Stomach (tissue), 8 donors: ENCODE measurements at regions not wholly inside any gene's neighbourhood (a gene's known extent, or its start where the extent isn't known, plus 50 kb on each side); places are given as distances from the start of the nearest gene placed in this dataset.

Experiments
- DNase-seq, 2 donors: peaks; one replicate each; pipeline versions ENCODE4 v3.0.0 to v3.0.0-alpha.2; 2013 to 2019
- H3K27ac ChIP-seq, 5 donors: fragments of 200-600 bp in 4 of 5; sonication (generic) in 4 of 5; one replicate each; pipeline ENCODE4 v1.5.1; 2013 to 2019; ENCODE audit warnings: mild to moderate bottlenecking in 1 of 5, moderate library complexity in 1 of 5
- H3K27me3 ChIP-seq, 3 donors: fragments of 200-600 bp; sonication (generic); one replicate each; pipeline ENCODE4 v1.5.1; 2017 to 2019; ENCODE audit warnings: mixed run types in 1 of 3
- H3K36me3 ChIP-seq, 4 donors: fragments of 200-600 bp; sonication (generic); 1 replicate in 3 of 4; 2 replicates in 1 of 4; pipeline ENCODE4 v1.5.1; 2016 to 2019
- H3K4me1 ChIP-seq, 4 donors: fragments of 200-600 bp; sonication (generic); one replicate each; pipeline ENCODE4 v1.5.1; 2016 to 2019
- H3K4me3 ChIP-seq, 4 donors: fragments of 200-600 bp; sonication (generic) in 3 of 4; one replicate each; pipeline ENCODE4 v1.5.1; 2016 to 2019; ENCODE audit warnings: mild to moderate bottlenecking in 1 of 4
- H3K9me3 ChIP-seq, 4 donors: fragments of 200-600 bp; sonication (generic); one replicate each; pipeline ENCODE4 v1.5.1; 2016 to 2019
- EP300 ChIP-seq: sonication (generic); formaldehyde crosslinking; IDR thresholded peaks from one replicate; pipeline ENCODE4 v1.6.1; 2017; ENCODE audit warnings: antibody characterized with exemption
- POLR2A ChIP-seq, 4 donors: fragments of 450-650 bp; IDR thresholded peaks; one replicate each; pipeline ENCODE4 v1.6.1; 2016; ENCODE audit warnings: antibody characterized with exemption in 4 of 4, control low read depth in 2 of 4, mild to moderate bottlenecking in 1 of 4, moderate library complexity in 1 of 4
- POLR2AphosphoS5 ChIP-seq, 3 donors: sonication (generic); formaldehyde crosslinking; IDR thresholded peaks; one replicate each; pipeline ENCODE4 v1.6.1; 2016; ENCODE audit warnings: antibody characterized with exemption in 3 of 3
- WGBS, 5 donors: extraction: QIAGEN DNeasy Blood & Tissue Kit in 3 of 5; methylation state at CpG; one replicate each; pipeline versions ENCODE4 v1.1.5 to v1.1.7; 2013 to 2018; 5-methylcytosine and 5-hydroxymethylcytosine counted together
- intact Hi-C: fragments of 100-400 bp; cut with DNase I; formaldehyde crosslinking; loops from one replicate; pipeline ENCODE4 v1.15.1; 2023; ENCODE audit warnings: low total_unique reads
- TF ChIP-seq, protein P1 (sequence below), 7 experiments: fragments of 450-650 bp in 4 of 7; fragments of 200-600 bp in 3 of 7; sonication (generic) in 3 of 7; IDR thresholded peaks; one replicate each; pipeline ENCODE4 v1.5.1; 2016 to 2019; ENCODE audit warnings: antibody characterized with exemption in 7 of 7, control low read depth in 2 of 7, mild to moderate bottlenecking in 1 of 7
- donor health status: healthy with polysubstance abuse.
- donor health status: Bipolar disorder and iron deficiency.
- donor health status: healthy.

DNA sequence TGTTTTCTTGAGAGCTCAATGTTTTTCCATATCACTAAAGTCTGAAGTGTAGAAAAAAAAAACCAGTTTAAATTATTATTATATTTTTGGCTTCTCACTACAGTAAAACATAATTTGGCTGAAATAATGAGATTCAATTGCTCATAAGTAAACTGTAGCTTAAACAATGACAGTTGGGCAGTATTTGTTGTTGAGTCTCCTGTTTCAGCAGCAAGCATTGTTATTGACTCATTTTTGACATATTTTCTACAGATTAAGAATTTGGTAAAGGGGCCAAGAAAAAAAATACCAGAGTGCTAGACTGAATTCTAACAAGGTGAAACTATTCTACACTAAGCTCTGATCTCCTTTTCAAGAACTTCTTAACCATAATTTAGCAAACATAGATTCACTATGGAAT lies 2070.4 kb upstream of the CELF4 start:
- no peak for DNase-seq
- intact Hi-C loops: no loop called here

DNA sequence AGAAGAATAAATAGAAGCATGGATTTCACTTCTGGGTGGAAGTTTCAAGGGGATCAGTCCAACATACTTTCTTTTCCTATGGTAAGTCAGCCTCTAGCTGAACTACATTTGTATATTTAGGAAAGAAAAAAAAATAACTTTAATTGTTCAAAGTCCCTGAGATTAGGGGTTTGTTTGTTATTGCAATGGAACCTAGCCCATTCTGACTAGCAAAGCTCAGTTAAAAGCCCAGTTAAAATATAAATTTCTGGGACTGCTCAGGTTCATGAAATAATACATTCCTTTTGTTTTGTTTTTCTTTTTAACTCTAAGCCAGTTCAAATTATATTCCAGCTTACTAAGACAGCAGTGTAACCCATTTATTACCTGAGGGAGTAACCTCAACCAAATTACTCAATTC lies 2069.6 kb upstream of the CELF4 start:
- Histone ChIP-seq H3K27me3 (no peaks in the 10 kb centered on the region), H3K4me1 (no peaks in the 10 kb centered on the region), H3K36me3 (no peaks in the 10 kb centered on the region), H3K9me3 (no peaks in the 10 kb centered on the region), H3K27ac (no peak overlapping the region), H3K4me3 (no peak overlapping the region)
- TF ChIP-seq POLR2A (IDR thresholded peaks at IDR 0.05): no peak
- TF ChIP-seq POLR2AphosphoS5 (IDR thresholded peaks at IDR 0.05): no peak
- no peak for TF ChIP-seq EP300
- TF ChIP-seq, protein P1, sequence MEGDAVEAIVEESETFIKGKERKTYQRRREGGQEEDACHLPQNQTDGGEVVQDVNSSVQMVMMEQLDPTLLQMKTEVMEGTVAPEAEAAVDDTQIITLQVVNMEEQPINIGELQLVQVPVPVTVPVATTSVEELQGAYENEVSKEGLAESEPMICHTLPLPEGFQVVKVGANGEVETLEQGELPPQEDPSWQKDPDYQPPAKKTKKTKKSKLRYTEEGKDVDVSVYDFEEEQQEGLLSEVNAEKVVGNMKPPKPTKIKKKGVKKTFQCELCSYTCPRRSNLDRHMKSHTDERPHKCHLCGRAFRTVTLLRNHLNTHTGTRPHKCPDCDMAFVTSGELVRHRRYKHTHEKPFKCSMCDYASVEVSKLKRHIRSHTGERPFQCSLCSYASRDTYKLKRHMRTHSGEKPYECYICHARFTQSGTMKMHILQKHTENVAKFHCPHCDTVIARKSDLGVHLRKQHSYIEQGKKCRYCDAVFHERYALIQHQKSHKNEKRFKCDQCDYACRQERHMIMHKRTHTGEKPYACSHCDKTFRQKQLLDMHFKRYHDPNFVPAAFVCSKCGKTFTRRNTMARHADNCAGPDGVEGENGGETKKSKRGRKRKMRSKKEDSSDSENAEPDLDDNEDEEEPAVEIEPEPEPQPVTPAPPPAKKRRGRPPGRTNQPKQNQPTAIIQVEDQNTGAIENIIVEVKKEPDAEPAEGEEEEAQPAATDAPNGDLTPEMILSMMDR (IDR thresholded peaks at IDR 0.05): no peak
- DNase-seq: no peak
- intact Hi-C loops: no loop called here

More for the DNA sequence above, 2070.4 kb upstream of the CELF4 start:
- no peak overlapping the region for H3K27ac ChIP-seq
- no peak overlapping the region for H3K4me3 ChIP-seq
- H3K27me3 ChIP-seq: no peaks in the 10 kb centered on the region
- H3K36me3 ChIP-seq: no peaks in the 10 kb centered on the region
- no peaks in the 10 kb centered on the region for H3K4me1 ChIP-seq
- no peak for TF ChIP-seq EP300
- TF ChIP-seq, protein P1 (IDR thresholded peaks at IDR 0.05): no peak
- no peak for TF ChIP-seq POLR2A (IDR thresholded peaks at IDR 0.05)
- no peak for TF ChIP-seq POLR2AphosphoS5 (IDR thresholded peaks at IDR 0.05)
- no peaks in the 10 kb centered on the region for H3K9me3 ChIP-seq

DNA sequence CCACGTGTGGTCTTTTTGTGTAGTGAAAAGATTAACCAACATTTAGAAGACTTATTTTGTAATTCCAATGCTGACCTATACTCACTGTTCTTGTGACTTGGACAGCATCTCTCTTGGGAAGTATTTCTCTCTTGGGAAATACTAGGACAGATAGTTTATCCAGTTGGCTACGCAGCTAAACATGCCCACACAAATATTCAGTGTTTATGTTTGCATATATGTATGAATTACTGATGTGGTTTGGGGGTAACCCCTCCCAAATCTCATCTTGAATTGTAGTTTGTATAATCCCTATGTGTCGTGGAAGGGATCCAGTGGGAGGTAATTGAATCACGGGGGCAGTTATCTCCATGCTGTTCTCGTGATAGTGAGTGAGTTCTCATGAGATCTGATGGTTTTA lies 2062.3 kb upstream of the CELF4 start:
- intact Hi-C loops: no loop called here
- TF ChIP-seq POLR2AphosphoS5 (IDR thresholded peaks at IDR 0.05) (no peak), POLR2A (IDR thresholded peaks at IDR 0.05) (no peak), EP300 (no peak)
- TF ChIP-seq, protein P1 (IDR thresholded peaks at IDR 0.05): no peak
- 66 to 89% (median 78%) methylated on average over 5 of the region's 5 CpGs for WGBS, 5 donors
- H3K4me3 ChIP-seq: no peak overlapping the region
- no peaks in the 10 kb centered on the region for H3K4me1 ChIP-seq
- no peak overlapping the region for H3K27ac ChIP-seq
- no peak for DNase-seq
- no peaks in the 10 kb centered on the region for H3K36me3 ChIP-seq
- no peaks in the 10 kb centered on the region for H3K9me3 ChIP-seq
- no peaks in the 10 kb centered on the region for H3K27me3 ChIP-seq

DNA sequence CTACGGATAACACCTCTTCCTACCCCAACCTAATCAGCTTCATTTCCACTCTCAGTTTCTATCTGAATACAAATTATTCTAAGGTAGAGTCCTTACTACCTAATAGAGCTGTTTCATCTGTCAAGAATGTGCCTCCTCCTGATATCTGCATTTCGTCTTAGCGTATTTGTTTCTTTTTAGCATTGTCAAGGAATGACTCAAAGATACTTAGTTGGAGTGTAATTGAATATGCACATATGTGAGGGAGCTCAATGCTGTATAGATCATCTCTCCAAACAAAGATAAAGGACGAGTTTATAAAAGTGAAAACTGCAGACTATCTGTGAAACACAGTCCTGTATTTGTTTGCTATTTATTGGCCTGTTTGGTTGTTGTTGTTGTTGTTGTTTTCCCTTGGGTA lies 2059.4 kb upstream of the CELF4 start:
- intact Hi-C loops: no loop called here
- Histone ChIP-seq H3K27ac (no peak overlapping the region), H3K27me3 (no peaks in the 10 kb centered on the region), H3K36me3 (no peaks in the 10 kb centered on the region), H3K4me1 (no peaks in the 10 kb centered on the region), H3K9me3 (no peaks in the 10 kb centered on the region), H3K4me3 (no peak overlapping the region)
- no peak for DNase-seq
- WGBS, 5 donors: 49 to 68% (median 55%) methylated on average over 4 of the region's 4 CpGs
- TF ChIP-seq POLR2AphosphoS5 (IDR thresholded peaks at IDR 0.05) (no peak), POLR2A (IDR thresholded peaks at IDR 0.05) (no peak), EP300 (no peak)
- TF ChIP-seq, protein P1 (IDR thresholded peaks at IDR 0.05): no peak

DNA sequence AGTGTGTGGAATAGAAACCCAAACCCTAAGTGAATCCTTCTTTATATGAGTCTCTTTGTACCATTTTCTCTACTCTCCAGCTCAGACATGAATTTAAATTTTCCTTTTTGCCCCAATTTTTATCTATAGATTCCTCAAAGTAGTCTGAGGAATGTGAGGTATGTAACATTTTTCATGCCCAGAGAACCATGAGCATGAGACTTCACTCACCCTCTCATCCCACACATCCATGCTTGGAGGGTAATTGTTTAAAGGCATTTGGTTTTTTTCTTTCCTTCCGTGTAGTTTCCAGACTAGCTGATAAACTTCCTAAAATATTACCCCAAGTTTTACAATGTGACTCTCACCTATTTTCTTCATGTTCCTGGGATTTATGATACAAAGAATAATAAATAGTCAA lies 2056.8 kb upstream of the CELF4 start:
- Histone ChIP-seq H3K4me3 (no peak overlapping the region), H3K27ac (no peak overlapping the region), H3K9me3 (peaks cover 0 to 13% (median 9%) of the 10 kb centered on the region in 4 donors), H3K27me3 (no peaks in the 10 kb centered on the region), H3K36me3 (no peaks in the 10 kb centered on the region), H3K4me1 (no peaks in the 10 kb centered on the region)
- DNase-seq: no peak
- intact Hi-C loops: no loop called here
- TF ChIP-seq EP300 (no peak), POLR2AphosphoS5 (IDR thresholded peaks at IDR 0.05) (no peak), POLR2A (IDR thresholded peaks at IDR 0.05) (no peak)
- TF ChIP-seq, protein P1 (IDR thresholded peaks at IDR 0.05): no peak
- WGBS, 5 donors: 79 to 95% (median 89%) methylated on average over 1 of the region's 1 CpG
